CD8-positive, alpha-beta memory T cell (primary cell): ENCODE measurements at regions not wholly inside any gene's neighbourhood (a gene's known extent, or its start where the extent isn't known, plus 50 kb on each side); places are given as distances from the start of the nearest gene placed in this dataset.
A peak's percentile ranks its signal among the peaks of the same experiment; 100 is the strongest.

Source experiments
- CTCF ChIA-PET: fragments of 350-600 bp; sonication (Branson Sonifier 250); formaldehyde crosslinking; loops from one replicate; lab custom pipeline; 2021; ENCODE audit warnings: antibody characterized with exemption; lab: Charles Lee
- POLR2A ChIA-PET: fragments of 350-600 bp; sonication (Branson Sonifier 250); formaldehyde crosslinking; loops from one replicate; lab custom pipeline; 2021; ENCODE audit warnings: antibody characterized with exemption; lab: Charles Lee
- DNase-seq, 5 donors: peaks; one replicate each; pipeline versions ENCODE4 v3.0.0 to v3.0.0-alpha.2; 2020 to 2022; ENCODE audit warnings: mixed read lengths in 1 of 5
- H3K27ac ChIP-seq: one replicate; pipeline ENCODE4 v1.7.0; 2013; ENCODE audit warnings: low read depth, mild to moderate bottlenecking, low read length, moderate library complexity
- H3K27me3 ChIP-seq: 2 replicates; pipeline ENCODE4 v1.7.0; 2013; ENCODE audit warnings: low read length, mild to moderate bottlenecking; ENCODE audit not compliant: insufficient read depth, poor library complexity, severe bottlenecking
- H3K36me3 ChIP-seq: 2 replicates; pipeline ENCODE4 v1.7.0; 2013; ENCODE audit warnings: mild to moderate bottlenecking, low read length, moderate library complexity; ENCODE audit not compliant: insufficient read depth
- H3K4me1 ChIP-seq: 2 replicates; pipeline ENCODE4 v1.7.0; 2013; ENCODE audit warnings: mild to moderate bottlenecking, low read length, moderate library complexity; ENCODE audit not compliant: insufficient read depth
- H3K4me3 ChIP-seq: 2 replicates; pipeline ENCODE4 v1.7.0; 2013; ENCODE audit warnings: mild to moderate bottlenecking, low read length
- H3K9me3 ChIP-seq: 2 replicates; pipeline ENCODE4 v1.7.0; 2013; ENCODE audit warnings: mild to moderate bottlenecking, low read length
- H3K27ac Mint-ChIP-seq, 8 donors: one replicate each; pipeline ENCODE4 v1.8.0; 2020 to 2021; ENCODE audit warnings: mixed read lengths in 8 of 8, mild to moderate bottlenecking in 6 of 8, inconsistent platforms in 3 of 8, moderate library complexity in 3 of 8
- H3K27me3 Mint-ChIP-seq, 2 donors: one replicate each; pipeline ENCODE4 v1.8.0; 2020 to 2021; ENCODE audit warnings: mixed read lengths in 2 of 2, mild to moderate bottlenecking in 1 of 2, moderate library complexity in 1 of 2
- H3K36me3 Mint-ChIP-seq, 3 donors: one replicate each; pipeline ENCODE4 v1.8.0; 2020 to 2021; ENCODE audit warnings: mixed read lengths in 3 of 3, inconsistent platforms in 1 of 3, mild to moderate bottlenecking in 1 of 3
- H3K4me1 Mint-ChIP-seq, 3 donors: one replicate each; pipeline ENCODE4 v1.8.0; 2020 to 2021; ENCODE audit warnings: mixed read lengths in 3 of 3, inconsistent platforms in 1 of 3, mild to moderate bottlenecking in 1 of 3
- H3K4me3 Mint-ChIP-seq, 7 donors: one replicate each; pipeline ENCODE4 v1.8.0; 2020 to 2021; ENCODE audit warnings: mixed read lengths in 7 of 7, mild to moderate bottlenecking in 6 of 7, moderate library complexity in 4 of 7, inconsistent platforms in 2 of 7
- H3K9me3 Mint-ChIP-seq, 5 donors: one replicate each; pipeline ENCODE4 v1.8.0; 2020 to 2022; ENCODE audit warnings: mixed read lengths in 5 of 5, mild to moderate bottlenecking in 3 of 5, moderate library complexity in 2 of 5, inconsistent platforms in 1 of 5

- POLR2A ChIA-PET, result interaction anchor here (1.5 kb wide), 1 partner anchor 10 kb away, joined by 4 read pairs; no protein-coding TSS in a partner anchor
- peaks cover 28 to 37% (median 35%) of the 10 kb centered on the region in 3 donors for H3K4me1 Mint-ChIP-seq
- CTCF ChIA-PET, result no interaction called here
- peak overlapping the region in 1 of 8 donors; percentile 84 for H3K27ac Mint-ChIP-seq
- Histone ChIP-seq H3K4me3 (no peak overlapping the region), H3K36me3 (no peaks in the 10 kb centered on the region), H3K27me3 (no peaks in the 10 kb centered on the region), H3K27ac (no peak overlapping the region), H3K4me1 (peaks cover 20% of the 10 kb centered on the region), H3K9me3 (no peaks in the 10 kb centered on the region)
- peaks cover 0 to 2% (median 0%) of the 10 kb centered on the region in 5 donors for H3K9me3 Mint-ChIP-seq
- DNase-seq, result no peak
- H3K4me3 Mint-ChIP-seq, result peak overlapping the region in 5 of 7 donors; percentile 20 to 80 (median 65)
- H3K27me3 Mint-ChIP-seq, result peaks cover 0 to 42% of the 10 kb centered on the region in 2 donors
- H3K36me3 Mint-ChIP-seq, result no peaks in the 10 kb centered on the region
These were observed 68.8 kb upstream of the BCOR start for GRCh38 chrX:40166582-40166981.

GRCh38 chrX:40165861-40166260, 68.1 kb upstream of the BCOR start:
- H3K36me3 ChIP-seq, result no peaks in the 10 kb centered on the region

GRCh38 chrX:40165206-40165605, 67.4 kb upstream of the BCOR start:
- H3K4me1 Mint-ChIP-seq, result peaks cover 19 to 29% (median 26%) of the 10 kb centered on the region in 3 donors
- H3K4me3 ChIP-seq, result no peak overlapping the region
- H3K4me3 Mint-ChIP-seq, result peak overlapping the region in 1 of 7 donors; percentile 40
- peaks cover 12% of the 10 kb centered on the region for H3K4me1 ChIP-seq
- H3K36me3 ChIP-seq, result no peaks in the 10 kb centered on the region
- POLR2A ChIA-PET, result interaction anchor here (1.5 kb wide), 1 partner anchor 12 kb away, joined by 4 read pairs; no protein-coding TSS in a partner anchor
- no peak for DNase-seq
- no peak overlapping the region for H3K27ac Mint-ChIP-seq
- no peaks in the 10 kb centered on the region for H3K9me3 Mint-ChIP-seq
- no peak overlapping the region for H3K27ac ChIP-seq
- no peaks in the 10 kb centered on the region for H3K27me3 ChIP-seq
- peaks cover 0 to 36% of the 10 kb centered on the region in 2 donors for H3K27me3 Mint-ChIP-seq
- no peaks in the 10 kb centered on the region for H3K9me3 ChIP-seq
- H3K36me3 Mint-ChIP-seq, result no peaks in the 10 kb centered on the region
- CTCF ChIA-PET, result interaction anchor here (0.7 kb wide), 1 partner anchor 434 kb away, joined by 3 read pairs; no protein-coding TSS in a partner anchor

More at GRCh38 chrX:40165861-40166260, 68.1 kb upstream of the BCOR start:
- POLR2A ChIA-PET, result interaction anchor here (1.5 kb wide), 1 partner anchor 11 kb away, joined by 4 read pairs; no protein-coding TSS in a partner anchor
- Histone ChIP-seq H3K27me3 (no peaks in the 10 kb centered on the region), H3K9me3 (no peaks in the 10 kb centered on the region), H3K4me1 (peaks cover 16% of the 10 kb centered on the region), H3K4me3 (no peak overlapping the region), H3K27ac (no peak overlapping the region)
- Mint-ChIP-seq H3K36me3 (no peaks in the 10 kb centered on the region), H3K4me3 (peak overlapping the region in 2 of 7 donors; percentile 40 to 55), H3K9me3 (peaks cover 0 to 2% (median 0%) of the 10 kb centered on the region in 5 donors), H3K4me1 (peaks cover 24 to 34% (median 31%) of the 10 kb centered on the region in 3 donors), H3K27ac (no peak overlapping the region), H3K27me3 (peaks cover 0 to 39% of the 10 kb centered on the region in 2 donors)
- DNase-seq, result no peak
- CTCF ChIA-PET, result no interaction called here

- CTCF ChIA-PET, result interaction anchor here (0.7 kb wide), 1 partner anchor 434 kb away, joined by 3 read pairs; no protein-coding TSS in a partner anchor
These were observed 67.0 kb upstream of the BCOR start for GRCh38 chrX:40164751-40165150.

GRCh38 chrX:40158036-40158706, 60.4 kb upstream of the BCOR start:
- Mint-ChIP-seq H3K36me3 (no peaks in the 10 kb centered on the region), H3K4me3 (peak overlapping the region; percentile 66 to 90 (median 79)), H3K27me3 (peaks cover 0 to 25% of the 10 kb centered on the region in 2 donors), H3K9me3 (no peaks in the 10 kb centered on the region), H3K4me1 (peaks cover 8 to 19% (median 13%) of the 10 kb centered on the region in 3 donors), H3K27ac (peak overlapping the region in 5 of 8 donors; percentile 43 to 82 (median 63))
- Histone ChIP-seq H3K4me3 (peak overlapping the region; percentile 54), H3K27me3 (no peaks in the 10 kb centered on the region), H3K36me3 (no peaks in the 10 kb centered on the region), H3K27ac (no peak overlapping the region), H3K4me1 (no peaks in the 10 kb centered on the region), H3K9me3 (no peaks in the 10 kb centered on the region)
- CTCF ChIA-PET, result interaction anchor here (1.5 kb wide), 1 partner anchor 9 kb away, joined by 5 read pairs; no protein-coding TSS in a partner anchor
- POLR2A ChIA-PET, result no interaction called here
- DNase-seq, result peak in 3 of 5 donors; percentile 35 to 47 (median 37)

More at GRCh38 chrX:40164751-40165150, 67.0 kb upstream of the BCOR start:
- H3K4me1 Mint-ChIP-seq, result peaks cover 16 to 24% (median 21%) of the 10 kb centered on the region in 3 donors
- H3K4me3 Mint-ChIP-seq, result no peak overlapping the region
- Histone ChIP-seq H3K9me3 (no peaks in the 10 kb centered on the region), H3K27ac (no peak overlapping the region), H3K27me3 (no peaks in the 10 kb centered on the region), H3K4me3 (no peak overlapping the region), H3K4me1 (peaks cover 9% of the 10 kb centered on the region), H3K36me3 (no peaks in the 10 kb centered on the region)
- peak overlapping the region in 1 of 8 donors; percentile 36 for H3K27ac Mint-ChIP-seq
- no peaks in the 10 kb centered on the region for H3K9me3 Mint-ChIP-seq
- H3K27me3 Mint-ChIP-seq, result peaks cover 0 to 36% of the 10 kb centered on the region in 2 donors
- no peaks in the 10 kb centered on the region for H3K36me3 Mint-ChIP-seq
- DNase-seq, result no peak
- POLR2A ChIA-PET, result interaction anchor here (0.5 kb wide), 1 partner anchor 312 kb away, joined by 3 read pairs; no protein-coding TSS in a partner anchor

GRCh38 chrX:40157228-40158035, 59.7 kb upstream of the BCOR start:
- ChIA-PET CTCF (interaction anchor here (0.8 to 1.5 kb wide), 2 partner anchors 10 to 343 kb away, joined by 4 to 5 read pairs; no protein-coding TSS in a partner anchor), POLR2A (no interaction called here)
- no peaks in the 10 kb centered on the region for H3K4me1 ChIP-seq
- Mint-ChIP-seq H3K27ac (peak overlapping the region in 5 of 8 donors; percentile 11 to 52 (median 43)), H3K9me3 (no peaks in the 10 kb centered on the region), H3K4me1 (peaks cover 8 to 19% (median 13%) of the 10 kb centered on the region in 3 donors), H3K36me3 (no peaks in the 10 kb centered on the region), H3K4me3 (peak overlapping the region; percentile 19 to 67 (median 63)), H3K27me3 (peaks cover 0 to 26% of the 10 kb centered on the region in 2 donors)
- peak overlapping the region; percentile 34 for H3K4me3 ChIP-seq
- no peaks in the 10 kb centered on the region for H3K27me3 ChIP-seq
- no peak overlapping the region for H3K27ac ChIP-seq
- no peaks in the 10 kb centered on the region for H3K9me3 ChIP-seq
- no peaks in the 10 kb centered on the region for H3K36me3 ChIP-seq
- DNase-seq, result no peak

GRCh38 chrX:40156470-40157227, 58.9 kb upstream of the BCOR start:
- POLR2A ChIA-PET, result no interaction called here
- Mint-ChIP-seq H3K27ac (peak overlapping the region in 1 of 8 donors; percentile 43), H3K4me1 (peaks cover 8 to 19% (median 13%) of the 10 kb centered on the region in 3 donors), H3K36me3 (no peaks in the 10 kb centered on the region), H3K27me3 (peaks cover 0 to 23% of the 10 kb centered on the region in 2 donors), H3K4me3 (peak overlapping the region in 5 of 7 donors; percentile 23 to 67 (median 63)), H3K9me3 (no peaks in the 10 kb centered on the region)
- Histone ChIP-seq H3K36me3 (no peaks in the 10 kb centered on the region), H3K9me3 (no peaks in the 10 kb centered on the region), H3K27me3 (no peaks in the 10 kb centered on the region), H3K4me3 (no peak overlapping the region), H3K4me1 (no peaks in the 10 kb centered on the region), H3K27ac (no peak overlapping the region)
- DNase-seq, result no peak
- CTCF ChIA-PET, result interaction anchor here (0.8 to 1.5 kb wide), 3 partner anchors 11 to 342 kb away, joined by 3 to 5 read pairs (median 4); no protein-coding TSS in a partner anchor
